IMR-90 (cell line): ENCODE measurements at regions not wholly inside any gene's neighbourhood (a gene's known extent, or its start where the extent isn't known, plus 50 kb on each side); places are given as distances from the start of the nearest gene placed in this dataset.

ENCODE experiments used
- ATAC-seq: fragments of 200-7000 bp; cut with Tn5 transposase; 2 replicates; pipeline ENCODE4 v1.9.1; 2020; ENCODE audit warnings: low read depth, mild to moderate bottlenecking, moderate library complexity
- BruUV-seq: library from RNA; stranded (reverse); fragments of 400-500 nt; replicated peaks from 2 replicates; lab custom pipeline; 2021; lab: Mats Ljungman, UMichigan
- CTCF ChIA-PET: fragments of 300-600 bp; formaldehyde crosslinking; extraction: SDS; loops from one replicate; lab custom pipeline; 2021; ENCODE audit warnings: antibody characterized with exemption; lab: Yijun Ruan, JAX
- POLR2A ChIA-PET: fragments of 300-600 bp; sonication (Branson Sonifier 250); formaldehyde crosslinking; loops from one replicate; lab custom pipeline; 2022; ENCODE audit warnings: antibody characterized with exemption; ENCODE audit not compliant: unreplicated experiment; lab: Charles Lee
- DNase-seq: peaks from one replicate; pipeline ENCODE4 v3.0.0; 2013
- H2AFZ ChIP-seq: replicated peaks from 2 replicates; pipeline ENCODE3; 2013; ENCODE audit warnings: low read length, mild to moderate bottlenecking; ENCODE audit not compliant: poor library complexity
- H2AK5ac ChIP-seq: 2 replicates; pipeline ENCODE4 v1.6.1; 2013; ENCODE audit warnings: low read depth, low read length, inconsistent platforms
- H2AK9ac ChIP-seq: replicated peaks from 2 replicates; pipeline ENCODE3; 2013; ENCODE audit warnings: mild to moderate bottlenecking, low read depth, low read length, moderate library complexity; ENCODE audit not compliant: poor library complexity
- H2BK120ac ChIP-seq: 2 replicates; pipeline ENCODE4 v1.6.1; 2013; ENCODE audit warnings: low read depth, low read length, inconsistent platforms
- H2BK15ac ChIP-seq: 3 replicates; pipeline ENCODE4 v1.6.1; 2013; ENCODE audit warnings: low read depth, low read length, inconsistent platforms
- H2BK20ac ChIP-seq: 2 replicates; pipeline ENCODE4 v1.6.1; 2013; ENCODE audit warnings: low read depth, mild to moderate bottlenecking, inconsistent platforms, low read length, moderate library complexity
- H2BK5ac ChIP-seq: 2 replicates; pipeline ENCODE4 v1.6.1; 2013; ENCODE audit warnings: mild to moderate bottlenecking, low read depth, low read length, inconsistent platforms; ENCODE audit not compliant: poor library complexity, severe bottlenecking
- H3K14ac ChIP-seq: replicated peaks from 2 replicates; pipeline ENCODE4 v1.6.1; 2013; ENCODE audit warnings: low read depth, low read length, inconsistent platforms
- H3K18ac ChIP-seq: 2 replicates; pipeline ENCODE4 v1.6.1; 2013; ENCODE audit warnings: low read depth, low read length, control low read depth
- H3K23ac ChIP-seq: 2 replicates; pipeline ENCODE4 v1.6.1; 2013; ENCODE audit warnings: low read depth, low read length, inconsistent platforms
- H3K27ac ChIP-seq: 2 replicates; pipeline ENCODE4 v1.5.1; 2013; ENCODE audit warnings: mild to moderate bottlenecking, control low read depth, low read length; ENCODE audit not compliant: insufficient read depth
- H3K27me3 ChIP-seq: 2 replicates; pipeline ENCODE4 v1.6.1; 2013; ENCODE audit warnings: low read length; ENCODE audit not compliant: control insufficient read depth, insufficient read depth
- H3K36me3 ChIP-seq: 2 replicates; pipeline ENCODE4 v1.6.1; 2013; ENCODE audit warnings: low read length, mixed read lengths; ENCODE audit not compliant: control insufficient read depth, insufficient read depth
- H3K4ac ChIP-seq: 2 replicates; pipeline ENCODE4 v1.6.1; 2013; ENCODE audit warnings: low read depth, low read length, inconsistent platforms
- H3K4me1 ChIP-seq: 2 replicates; pipeline ENCODE4 v1.6.1; 2013; ENCODE audit warnings: low read length, mixed read lengths; ENCODE audit not compliant: control insufficient read depth, insufficient read depth
- H3K4me2 ChIP-seq: 2 replicates; pipeline ENCODE4 v1.6.1; 2013; ENCODE audit warnings: low read depth, mild to moderate bottlenecking, control low read depth, low read length, moderate library complexity
- H3K4me3 ChIP-seq: 2 replicates; pipeline ENCODE4 v1.5.1; 2013; ENCODE audit warnings: low read depth, mild to moderate bottlenecking, control low read depth, low read length, moderate library complexity; ENCODE audit not compliant: insufficient read depth
- H3K56ac ChIP-seq: 2 replicates; pipeline ENCODE4 v1.6.1; 2013; ENCODE audit warnings: low read length, inconsistent platforms; ENCODE audit not compliant: insufficient read depth; ENCODE audit errors: extremely low read depth
- H3K79me1 ChIP-seq, 2 experiments: 2 replicates each; pipeline ENCODE4 v1.6.1; 2013; ENCODE audit warnings: low read length in 2 of 2, inconsistent platforms in 1 of 2, low read depth in 1 of 2
- H3K9ac ChIP-seq: 2 replicates; pipeline ENCODE4 v1.6.1; 2013; ENCODE audit warnings: low read depth, low read length, control low read depth
- H3K9me1 ChIP-seq: 2 replicates; pipeline ENCODE4 v1.6.1; 2013; ENCODE audit warnings: low read length, inconsistent platforms; ENCODE audit not compliant: insufficient read depth
- H3K9me3 ChIP-seq: 2 replicates; pipeline ENCODE4 v1.6.1; 2013; ENCODE audit warnings: low read length; ENCODE audit not compliant: control insufficient read depth, insufficient read depth
- H4K20me1 ChIP-seq: 2 replicates; pipeline ENCODE4 v1.6.1; 2013; ENCODE audit warnings: low read length, inconsistent platforms; ENCODE audit not compliant: insufficient read depth
- H4K5ac ChIP-seq: 2 replicates; pipeline ENCODE4 v1.6.1; 2013; ENCODE audit warnings: mild to moderate bottlenecking, low read depth, low read length, control low read depth
- H4K8ac ChIP-seq, 2 experiments: 2 replicates each; pipeline ENCODE4 v1.6.1; 2013; ENCODE audit warnings: low read depth in 2 of 2, low read length in 2 of 2, control low read depth in 1 of 2, inconsistent platforms in 1 of 2
- H4K91ac ChIP-seq: 2 replicates; pipeline ENCODE4 v1.6.1; 2013; ENCODE audit warnings: low read depth, low read length, inconsistent platforms; ENCODE audit not compliant: insufficient read depth
- BHLHE40 ChIP-seq: fragments of 150-350 bp; IDR thresholded peaks from 2 replicates; pipeline ENCODE4 v1.6.1; 2016; ENCODE audit warnings: mild to moderate bottlenecking, low read depth, low read length
- CEBPB ChIP-seq: IDR thresholded peaks from 2 replicates; pipeline ENCODE4 v1.6.1; 2012; ENCODE audit warnings: low read depth, low read length, improper control_type of control experiment
- ELK1 ChIP-seq: fragments of 150-350 bp; IDR thresholded peaks from 2 replicates; pipeline ENCODE4 v1.6.1; 2016; ENCODE audit warnings: low read depth, mild to moderate bottlenecking, low read length, moderate library complexity, borderline replicate concordance
- FOS ChIP-seq: fragments of 150-350 bp; IDR thresholded peaks from 2 replicates; pipeline ENCODE4 v1.6.1; 2016; ENCODE audit warnings: low read depth, low read length
- MAFK ChIP-seq: IDR thresholded peaks from 2 replicates; pipeline ENCODE4 v1.6.1; 2012; ENCODE audit warnings: low read depth, low read length, improper control_type of control experiment
- MAZ ChIP-seq: IDR thresholded peaks from 2 replicates; pipeline ENCODE4 v1.6.1; 2012; ENCODE audit warnings: low read depth, mild to moderate bottlenecking, low read length, improper control_type of control experiment, moderate library complexity, borderline replicate concordance
- MXI1 ChIP-seq: IDR thresholded peaks from 2 replicates; pipeline ENCODE4 v1.6.1; 2012; ENCODE audit warnings: low read depth, mild to moderate bottlenecking, low read length, moderate library complexity, borderline replicate concordance
- POLR2A ChIP-seq: IDR thresholded peaks from 2 replicates; pipeline ENCODE4 v1.6.1; 2012; ENCODE audit warnings: mild to moderate bottlenecking, low read depth, low read length
- RAD21 ChIP-seq: IDR thresholded peaks from 2 replicates; pipeline ENCODE4 v1.6.1; 2012; ENCODE audit warnings: low read length, improper control_type of control experiment
- RCOR1 ChIP-seq: IDR thresholded peaks from 2 replicates; pipeline ENCODE4 v1.6.1; 2012; ENCODE audit warnings: mild to moderate bottlenecking, low read length, improper control_type of control experiment; ENCODE audit not compliant: insufficient replicate concordance
- USF2 ChIP-seq: fragments of 150-350 bp; IDR thresholded peaks from 2 replicates; pipeline ENCODE4 v1.6.1; 2017; ENCODE audit warnings: mild to moderate bottlenecking, antibody characterized with exemption, low read length, low read depth
- WGBS, 2 experiments: methylation state at CpG; one replicate each; pipeline versions ENCODE4 v1.1.5 to v1.1.7; 2013; ENCODE audit warnings: missing lambda C conversion rate in 2 of 2; ENCODE audit not compliant: insufficient read length in 1 of 2; ENCODE audit errors: extremely low coverage in 2 of 2; 5-methylcytosine and 5-hydroxymethylcytosine counted together
- dilution Hi-C: fragments of 300-500 bp; cut with HindIII; formaldehyde crosslinking; loops from one replicate; pipeline ENCODE4 v1.14.3; 2018; ENCODE audit warnings: low sequenced_read_pairs; ENCODE audit not compliant: unreplicated experiment
- in situ Hi-C: fragments of 300-500 bp; cut with MboI; formaldehyde crosslinking; loops from 3 replicates; pipeline ENCODE4 v1.14.3; 2019; ENCODE audit warnings: low sequenced_read_pairs, inconsistent platforms, mixed read lengths
- intact Hi-C: fragments of 100-400 bp; cut with micrococcal nuclease; formaldehyde crosslinking; loops from 2 replicates; pipeline ENCODE4 v1.10.0; 2022
- TF ChIP-seq, protein P1 (sequence below): conservative IDR thresholded peaks from 2 replicates; pipeline ENCODE4 v1.5.1; 2012; ENCODE audit warnings: mild to moderate bottlenecking, low read depth, low read length, improper control_type of control experiment

DNA sequence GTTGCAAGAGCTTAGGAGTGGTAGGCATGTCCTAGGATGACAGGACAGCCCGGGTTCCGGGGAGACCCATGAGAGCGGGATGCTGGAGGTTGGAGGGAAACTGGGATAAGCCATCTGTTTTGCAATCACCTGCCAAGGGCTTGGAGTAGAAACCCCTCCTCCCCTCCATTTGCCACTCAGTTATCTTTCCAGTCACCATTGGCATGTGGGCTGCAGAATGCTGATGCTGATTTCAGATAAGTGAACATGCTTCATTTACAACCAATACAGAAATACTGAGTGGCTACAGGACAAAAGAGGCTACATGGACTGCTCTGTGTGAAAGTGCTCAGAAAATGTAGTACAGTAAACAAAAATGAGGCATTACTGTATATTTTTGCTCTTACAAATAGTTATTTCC, 93.4 kb upstream of the KIF2A start:
- Histone ChIP-seq H3K79me1 (no peaks in the 10 kb centered on the region), H3K9ac (no peak overlapping the region), H2BK120ac (no peak overlapping the region), H4K20me1 (no peaks in the 10 kb centered on the region), H2AFZ (no peak overlapping the region), H2BK5ac (no peak overlapping the region), H3K4me1 (no peaks in the 10 kb centered on the region), H4K8ac (no peak overlapping the region), H3K9me1 (no peaks in the 10 kb centered on the region), H2AK9ac (no peak overlapping the region), H3K23ac (no peak overlapping the region), H4K5ac (no peak overlapping the region), H3K18ac (no peak overlapping the region), H3K9me3 (no peaks in the 10 kb centered on the region), H3K4ac (no peak overlapping the region), H3K36me3 (no peaks in the 10 kb centered on the region), H2AK5ac (no peak overlapping the region), H3K27me3 (no peaks in the 10 kb centered on the region), H3K4me2 (no peak overlapping the region), H2BK15ac (no peak overlapping the region), H2BK20ac (no peak overlapping the region), H4K91ac (no peak overlapping the region), H3K4me3 (no peak overlapping the region), H3K56ac (no peak overlapping the region), H3K27ac (no peak overlapping the region), H3K14ac (no peak overlapping the region)
- dilution Hi-C loops (no loop called here), in situ Hi-C loops (no loop called here), intact Hi-C loops (no loop called here)
- CTCF ChIA-PET, result no interaction called here
- TF ChIP-seq CEBPB, result no peak
- TF ChIP-seq, protein P1, sequence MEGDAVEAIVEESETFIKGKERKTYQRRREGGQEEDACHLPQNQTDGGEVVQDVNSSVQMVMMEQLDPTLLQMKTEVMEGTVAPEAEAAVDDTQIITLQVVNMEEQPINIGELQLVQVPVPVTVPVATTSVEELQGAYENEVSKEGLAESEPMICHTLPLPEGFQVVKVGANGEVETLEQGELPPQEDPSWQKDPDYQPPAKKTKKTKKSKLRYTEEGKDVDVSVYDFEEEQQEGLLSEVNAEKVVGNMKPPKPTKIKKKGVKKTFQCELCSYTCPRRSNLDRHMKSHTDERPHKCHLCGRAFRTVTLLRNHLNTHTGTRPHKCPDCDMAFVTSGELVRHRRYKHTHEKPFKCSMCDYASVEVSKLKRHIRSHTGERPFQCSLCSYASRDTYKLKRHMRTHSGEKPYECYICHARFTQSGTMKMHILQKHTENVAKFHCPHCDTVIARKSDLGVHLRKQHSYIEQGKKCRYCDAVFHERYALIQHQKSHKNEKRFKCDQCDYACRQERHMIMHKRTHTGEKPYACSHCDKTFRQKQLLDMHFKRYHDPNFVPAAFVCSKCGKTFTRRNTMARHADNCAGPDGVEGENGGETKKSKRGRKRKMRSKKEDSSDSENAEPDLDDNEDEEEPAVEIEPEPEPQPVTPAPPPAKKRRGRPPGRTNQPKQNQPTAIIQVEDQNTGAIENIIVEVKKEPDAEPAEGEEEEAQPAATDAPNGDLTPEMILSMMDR, result no peak
- TF ChIP-seq RCOR1, result no peak
- TF ChIP-seq POLR2A, result no peak
- no peak for TF ChIP-seq USF2
- TF ChIP-seq MAZ, result no peak
- no peak for TF ChIP-seq RAD21
- no peak for TF ChIP-seq ELK1
- TF ChIP-seq MXI1, result no peak
- no peak for TF ChIP-seq FOS
- no peak for TF ChIP-seq MAFK
- no peak for TF ChIP-seq BHLHE40
- POLR2A ChIA-PET, result no interaction called here
- no peak for ATAC-seq
- DNase-seq, result no peak
- BruUV-seq, result no TSS peak
- WGBS, 2 experiments, result no CpG with 5 or more reads among the region's 3 CpGs
